Smooth muscle cell (in vitro differentiated cells): ENCODE measurements at regions not wholly inside any gene's neighbourhood (a gene's known extent, or its start where the extent isn't known, plus 50 kb on each side); places are given as distances from the start of the nearest gene placed in this dataset.

Source experiments
- DNase-seq: peaks from one replicate; lab custom pipeline; 2025; ENCODE audit not compliant: unreplicated experiment; lab: John Stamatoyannopoulos, UW
- H2AFZ ChIP-seq: fragments of 200-600 bp; sonication (generic); 2 replicates; pipeline ENCODE4 v1.6.0; 2016; ENCODE audit warnings: antibody characterized with exemption, low read depth, mild to moderate bottlenecking
- H3F3A ChIP-seq: fragments of 200-600 bp; sonication (generic); 2 replicates; pipeline ENCODE4 v1.6.0; 2017; ENCODE audit warnings: antibody characterized with exemption, low read depth
- H3K27ac ChIP-seq: fragments of 200-600 bp; sonication (generic); 2 replicates; pipeline ENCODE4 v1.5.1; 2016; ENCODE audit warnings: low read depth, mild to moderate bottlenecking
- H3K27me3 ChIP-seq: fragments of 200-600 bp; sonication (generic); 2 replicates; pipeline ENCODE4 v1.6.1; 2016; ENCODE audit warnings: low read depth, mild to moderate bottlenecking
- H3K36me3 ChIP-seq: fragments of 200-600 bp; sonication (generic); 2 replicates; pipeline ENCODE4 v1.5.1; 2016; ENCODE audit warnings: low read depth
- H3K4me1 ChIP-seq: fragments of 200-600 bp; sonication (generic); 2 replicates; pipeline ENCODE4 v1.5.1; 2016; ENCODE audit warnings: low read depth
- H3K4me2 ChIP-seq: fragments of 200-600 bp; sonication (generic); 2 replicates; pipeline ENCODE4 v1.6.0; 2016; ENCODE audit warnings: mild to moderate bottlenecking
- H3K4me3 ChIP-seq: fragments of 200-600 bp; sonication (generic); 2 replicates; pipeline ENCODE4 v1.5.1; 2016; ENCODE audit warnings: mild to moderate bottlenecking
- H3K79me2 ChIP-seq: fragments of 200-600 bp; sonication (generic); 2 replicates; pipeline ENCODE4 v1.6.0; 2016; ENCODE audit warnings: low read depth, mild to moderate bottlenecking
- H3K9ac ChIP-seq: fragments of 200-600 bp; sonication (generic); 2 replicates; pipeline ENCODE4 v1.6.0; 2016; ENCODE audit warnings: low read depth
- H3K9me3 ChIP-seq: fragments of 200-600 bp; sonication (generic); replicated peaks from 2 replicates; pipeline ENCODE4 v1.5.1; 2016; ENCODE audit warnings: low read depth
- H4K20me1 ChIP-seq: fragments of 200-600 bp; sonication (generic); 2 replicates; pipeline ENCODE4 v1.6.0; 2016; ENCODE audit warnings: low read depth
- CTCF ChIP-seq: fragments of 200-600 bp; sonication (generic); IDR thresholded peaks from 2 replicates; pipeline ENCODE4 v1.5.1; 2017; ENCODE audit warnings: borderline replicate concordance, mild to moderate bottlenecking, antibody characterized with exemption; ENCODE audit not compliant: insufficient read depth, poor library complexity, severe bottlenecking
- WGBS: methylation state at CpG from one replicate; pipeline ENCODE4 v1.1.7; 2016; ENCODE audit warnings: low lambda C conversion rate; 5-methylcytosine and 5-hydroxymethylcytosine counted together

GRCh38 chr4:3683744-3684421 is 82.3 kb upstream of the ADRA2C start:
- H3F3A ChIP-seq, result no peaks in the 10 kb centered on the region
- WGBS, result 91% methylated on average over 30 of the region's 30 CpGs

GRCh38 chr4:3683077-3683743 is 83.0 kb upstream of the ADRA2C start:
- H3K79me2 ChIP-seq, result no peaks in the 10 kb centered on the region
- no peak overlapping the region for H3K27ac ChIP-seq
- no peaks in the 10 kb centered on the region for H3F3A ChIP-seq
- H4K20me1 ChIP-seq, result no peaks in the 10 kb centered on the region
- DNase-seq, result no peak
- no peaks in the 10 kb centered on the region for H3K4me1 ChIP-seq
- H2AFZ ChIP-seq, result no peak overlapping the region
- TF ChIP-seq CTCF, result no peak
- peaks cover 8% of the 10 kb centered on the region for H3K27me3 ChIP-seq
- no peak overlapping the region for H3K9ac ChIP-seq
- H3K4me2 ChIP-seq, result no peak overlapping the region
- H3K9me3 ChIP-seq, result no peaks in the 10 kb centered on the region
- 95% methylated on average over 21 of the region's 28 CpGs for WGBS
- H3K36me3 ChIP-seq, result no peaks in the 10 kb centered on the region
- H3K4me3 ChIP-seq, result no peak overlapping the region

More at GRCh38 chr4:3683744-3684421, 82.3 kb upstream of the ADRA2C start:
- Histone ChIP-seq H3K79me2 (no peaks in the 10 kb centered on the region), H2AFZ (no peak overlapping the region), H4K20me1 (no peaks in the 10 kb centered on the region), H3K4me1 (no peaks in the 10 kb centered on the region), H3K36me3 (no peaks in the 10 kb centered on the region), H3K27ac (no peak overlapping the region), H3K27me3 (peaks cover 6% of the 10 kb centered on the region), H3K4me2 (no peak overlapping the region), H3K4me3 (no peak overlapping the region), H3K9me3 (no peaks in the 10 kb centered on the region), H3K9ac (no peak overlapping the region)
- TF ChIP-seq CTCF, result no peak
- DNase-seq, result no peak

- Histone ChIP-seq H3K4me1 (no peaks in the 10 kb centered on the region), H3F3A (no peaks in the 10 kb centered on the region), H2AFZ (no peak overlapping the region), H3K27ac (no peak overlapping the region), H3K4me2 (no peak overlapping the region), H3K4me3 (no peak overlapping the region), H3K9me3 (no peaks in the 10 kb centered on the region), H3K27me3 (peaks cover 9% of the 10 kb centered on the region), H3K9ac (no peak overlapping the region), H4K20me1 (no peaks in the 10 kb centered on the region), H3K79me2 (no peaks in the 10 kb centered on the region), H3K36me3 (no peaks in the 10 kb centered on the region)
- no peak for DNase-seq
- 91% methylated on average over 19 of the region's 19 CpGs for whole genome bisulfite sequencing
- TF ChIP-seq CTCF, result no peak
Measured at GRCh38 chr4:3682236-3683076, 83.7 kb upstream of the ADRA2C start.
